Small intestine (tissue), 7 donors: ENCODE measurements at regions not wholly inside any gene's neighbourhood (a gene's known extent, or its start where the extent isn't known, plus 50 kb on each side); places are given as distances from the start of the nearest gene placed in this dataset.
"Not testable (repeated sequence)": the region's sequence is repeated elsewhere in the genome, so short reads cannot be mapped to it uniquely, and the experiment has no call there.

ENCODE experiments used
- DNase-seq, 2 donors: peaks; one replicate each; pipeline versions ENCODE4 v3.0.0 to v3.0.0-alpha.2; 2013
- FAIRE-seq: peaks from 2 replicates; lab custom pipeline; 2012; peaks lifted over from hg19 to GRCh38; lab: Jason Lieb, UNC
- H3K27ac ChIP-seq, 3 donors: one replicate each; pipeline ENCODE4 v1.5.1; 2013; ENCODE audit warnings: low read length in 2 of 3, mild to moderate bottlenecking in 2 of 3, control low read depth in 1 of 3, inconsistent platforms in 1 of 3, low read depth in 1 of 3, moderate library complexity in 1 of 3
- H3K27me3 ChIP-seq, 3 donors: one replicate each; pipeline ENCODE4 v1.6.1; 2013; ENCODE audit warnings: low read length in 3 of 3, inconsistent platforms in 1 of 3; ENCODE audit not compliant: control insufficient read depth in 3 of 3, insufficient read depth in 3 of 3
- H3K36me3 ChIP-seq, 3 donors: one replicate each; pipeline ENCODE4 v1.6.1; 2013; ENCODE audit warnings: low read length in 3 of 3, inconsistent platforms in 1 of 3, low read depth in 1 of 3, mild to moderate bottlenecking in 1 of 3, moderate library complexity in 1 of 3; ENCODE audit not compliant: control insufficient read depth in 3 of 3, insufficient read depth in 2 of 3
- H3K4me1 ChIP-seq, 3 donors: one replicate each; pipeline ENCODE4 v1.6.1; 2013; ENCODE audit warnings: low read length in 2 of 3, inconsistent platforms in 1 of 3, low read depth in 1 of 3, mild to moderate bottlenecking in 1 of 3, moderate library complexity in 1 of 3; ENCODE audit not compliant: control insufficient read depth in 3 of 3, insufficient read depth in 2 of 3
- H3K4me3 ChIP-seq, 3 donors: one replicate each; pipeline ENCODE4 v1.5.1; 2013; ENCODE audit warnings: low read length in 3 of 3, control low read depth in 1 of 3, inconsistent platforms in 1 of 3, low read depth in 1 of 3, mild to moderate bottlenecking in 1 of 3, moderate library complexity in 1 of 3
- H3K9me3 ChIP-seq, 2 donors: one replicate each; pipeline ENCODE4 v1.6.1; 2013; ENCODE audit warnings: low read depth in 1 of 2, low read length in 1 of 2; ENCODE audit not compliant: control insufficient read depth in 2 of 2, insufficient read depth in 1 of 2
- WGBS, 3 donors: extraction: QIAGEN DNeasy Blood & Tissue Kit; methylation state at CpG; one replicate each; pipeline ENCODE4 v1.1.7; 2013; 5-methylcytosine and 5-hydroxymethylcytosine counted together
- donor health status: healthy with polysubstance abuse.
- donor health status: control.
- donor health status: control.
- donor health status: Bipolar disorder and iron deficiency.
- donor health status: healthy.

GRCh38 chr5:163318707-163319106 lies 118.7 kb upstream of the CCNG1 start:
- Histone ChIP-seq H3K4me1 (no peaks in the 10 kb centered on the region), H3K27me3 (no peaks in the 10 kb centered on the region), H3K27ac (no peak overlapping the region), H3K36me3 (no peaks in the 10 kb centered on the region), H3K9me3 (peaks cover 0 to 6% of the 10 kb centered on the region in 2 donors), H3K4me3 (no peak overlapping the region)
- FAIRE-seq (no peak), DNase-seq (no peak)
- WGBS, 3 donors, result 93 to 94% (median 94%) methylated on average over 14 of the region's 14 CpGs

GRCh38 chr5:163321511-163321910 lies 115.9 kb upstream of the CCNG1 start:
- Histone ChIP-seq H3K9me3 (no peaks in the 10 kb centered on the region), H3K27me3 (no peaks in the 10 kb centered on the region), H3K36me3 (no peaks in the 10 kb centered on the region), H3K4me1 (no peaks in the 10 kb centered on the region), H3K27ac (no peak overlapping the region), H3K4me3 (no peak overlapping the region)
- DNase-seq (no peak), FAIRE-seq (no peak)
- 79 to 88% (median 85%) methylated on average over 2 of the region's 2 CpGs for WGBS, 3 donors

GRCh38 chr5:163330723-163331668 lies 106.4 kb upstream of the CCNG1 start:
- WGBS, 3 donors, result 49 to 59% (median 54%) methylated on average over 9 of the region's 9 CpGs
- no peaks in the 10 kb centered on the region for H3K4me1 ChIP-seq
- H3K4me3 ChIP-seq, result no peak overlapping the region
- H3K27ac ChIP-seq, result no peak overlapping the region
- no peak for FAIRE-seq
- no peaks in the 10 kb centered on the region for H3K9me3 ChIP-seq
- no peaks in the 10 kb centered on the region for H3K36me3 ChIP-seq
- peak in 1 of 2 donors; percentile 37 for DNase-seq
- H3K27me3 ChIP-seq, result no peaks in the 10 kb centered on the region

- H3K27me3 ChIP-seq, H3K4me1 ChIP-seq, FAIRE-seq, H3K4me3 ChIP-seq, H3K27ac ChIP-seq, DNase-seq, H3K9me3 ChIP-seq, H3K36me3 ChIP-seq: not testable (repeated sequence)
- WGBS, 3 donors, result 68 to 71% (median 69%) methylated on average over 5 of the region's 5 CpGs
Observed at GRCh38 chr5:163336074-163336473, 101.3 kb upstream of the CCNG1 start.

GRCh38 chr5:163339148-163339547 lies 98.2 kb upstream of the CCNG1 start:
- Histone ChIP-seq H3K4me3 (no peak overlapping the region), H3K27me3 (no peaks in the 10 kb centered on the region), H3K4me1 (no peaks in the 10 kb centered on the region), H3K27ac (no peak overlapping the region), H3K36me3 (no peaks in the 10 kb centered on the region), H3K9me3 (peaks cover 0 to 4% of the 10 kb centered on the region in 2 donors)
- WGBS, 3 donors, result 48 to 58% (median 54%) methylated on average over 3 of the region's 3 CpGs
- DNase-seq (no peak), FAIRE-seq (no peak)

- H3K4me1 ChIP-seq, H3K27me3 ChIP-seq, H3K9me3 ChIP-seq, FAIRE-seq, H3K27ac ChIP-seq, H3K36me3 ChIP-seq, DNase-seq, H3K4me3 ChIP-seq: not testable (repeated sequence)
- WGBS, 3 donors, result 83 to 88% (median 88%) methylated on average over 6 of the region's 6 CpGs
Observed at GRCh38 chr5:163340378-163340777, 97.0 kb upstream of the CCNG1 start.

- H3K9me3 ChIP-seq, result peaks cover 0 to 2% of the 10 kb centered on the region in 2 donors
- H3K27ac ChIP-seq, result no peak overlapping the region
- no peak overlapping the region for H3K4me3 ChIP-seq
- peaks cover 0 to 1% (median 0%) of the 10 kb centered on the region in 3 donors for H3K27me3 ChIP-seq
- DNase-seq, result no peak
- H3K36me3 ChIP-seq, result no peaks in the 10 kb centered on the region
- WGBS, 3 donors, result 64 to 74% (median 66%) methylated on average over 2 of the region's 2 CpGs
- no peaks in the 10 kb centered on the region for H3K4me1 ChIP-seq
- FAIRE-seq, result no peak
Observed at GRCh38 chr5:163342306-163342705, 95.1 kb upstream of the CCNG1 start.

- FAIRE-seq, result no peak
- peaks cover 0 to 2% of the 10 kb centered on the region in 2 donors for H3K9me3 ChIP-seq
- 34 to 63% (median 55%) methylated on average over 3 of the region's 3 CpGs for WGBS, 3 donors
- H3K4me3 ChIP-seq, result no peak overlapping the region
- H3K27ac ChIP-seq, result no peak overlapping the region
- no peak for DNase-seq
- H3K27me3 ChIP-seq, result peaks cover 0 to 1% (median 0%) of the 10 kb centered on the region in 3 donors
- no peaks in the 10 kb centered on the region for H3K4me1 ChIP-seq
- H3K36me3 ChIP-seq, result no peaks in the 10 kb centered on the region
Observed at GRCh38 chr5:163345216-163345615, 92.2 kb upstream of the CCNG1 start.
